NT2/D1 (cell line): ENCODE measurements at regions not wholly inside any gene's neighbourhood (a gene's known extent, or its start where the extent isn't known, plus 50 kb on each side); places are given as distances from the start of the nearest gene placed in this dataset.

ENCODE experiments used
- SUZ12 ChIP-seq: IDR thresholded peaks from 2 replicates; pipeline ENCODE4 v1.6.1; 2011; ENCODE audit not compliant: insufficient read length, insufficient read depth; ENCODE audit errors: extremely low read depth
- ZNF274 ChIP-seq: IDR thresholded peaks from 2 replicates; pipeline ENCODE4 v1.6.1; 2011; ENCODE audit warnings: mild to moderate bottlenecking, low read depth, low read length

GRCh38 chrX:69066966-69067525, 98.2 kb downstream of the PJA1 start:
- TF ChIP-seq ZNF274 (no peak), SUZ12 (no peak)
